Gastrocnemius medialis (tissue), 4 donors: ENCODE measurements at regions not wholly inside any gene's neighbourhood (a gene's known extent, or its start where the extent isn't known, plus 50 kb on each side); places are given as distances from the start of the nearest gene placed in this dataset.

Source experiments
- CTCF ChIP-seq, 5 experiments: fragments of 450-650 bp in 3 of 5; fragments of 200-600 bp in 2 of 5; sonication (generic) in 2 of 5; IDR thresholded peaks in 4 of 5; conservative IDR thresholded peaks in 1 of 5; 1 replicate in 4 of 5; 2 replicates in 1 of 5; pipeline ENCODE4 v1.5.1; 2016 to 2019; ENCODE audit warnings: antibody characterized with exemption in 5 of 5, mild to moderate bottlenecking in 3 of 5, moderate library complexity in 3 of 5
- POLR2A ChIP-seq, 2 donors: fragments of 450-650 bp; IDR thresholded peaks; one replicate each; pipeline ENCODE4 v1.6.1; 2017; ENCODE audit warnings: antibody characterized with exemption in 2 of 2, mild to moderate bottlenecking in 2 of 2, moderate library complexity in 2 of 2

GRCh38 chr2:164141271-164141670 is 405.5 kb upstream of the FIGN start:
- TF ChIP-seq CTCF (IDR thresholded peaks at IDR 0.05 in 4 of 5, conservative IDR thresholded peaks at IDR 0.05 in 1 of 5) (no peak), POLR2A (IDR thresholded peaks at IDR 0.05) (no peak)
